Upper lobe of left lung (tissue), 6 donors: ENCODE measurements at regions not wholly inside any gene's neighbourhood (a gene's known extent, or its start where the extent isn't known, plus 50 kb on each side); places are given as distances from the start of the nearest gene placed in this dataset.
"Not testable (repeated sequence)": the region's sequence is repeated elsewhere in the genome, so short reads cannot be mapped to it uniquely, and the experiment has no call there.

Source experiments
- ATAC-seq, 2 donors: fragments of 200-7000 bp; cut with Tn5 transposase; one replicate each; pipeline ENCODE4 v1.9.1; 2022; ENCODE audit warnings: mild to moderate bottlenecking in 2 of 2, moderate library complexity in 2 of 2; ENCODE audit not compliant: low FRiP score in 2 of 2
- DNase-seq, 2 donors: peaks; one replicate each; pipeline ENCODE4 v3.0.0-alpha.2; 2019 to 2020
- H3K27ac ChIP-seq, 4 donors: fragments of 200-600 bp; sonication (generic); one replicate each; pipeline ENCODE4 v1.5.1; 2016 to 2019
- H3K27me3 ChIP-seq, 4 donors: fragments of 200-600 bp; sonication (generic); one replicate each; pipeline ENCODE4 v1.5.1; 2017 to 2019
- H3K36me3 ChIP-seq, 4 donors: fragments of 200-600 bp; sonication (generic); one replicate each; pipeline ENCODE4 v1.5.1; 2016 to 2019
- H3K4me1 ChIP-seq, 4 donors: fragments of 200-600 bp; sonication (generic); one replicate each; pipeline ENCODE4 v1.5.1; 2018 to 2019
- H3K4me3 ChIP-seq, 4 donors: fragments of 200-600 bp; sonication (generic); one replicate each; pipeline ENCODE4 v1.5.1; 2017 to 2019; ENCODE audit warnings: mild to moderate bottlenecking in 2 of 4, moderate library complexity in 1 of 4
- H3K9me3 ChIP-seq, 4 donors: fragments of 200-600 bp; sonication (generic); one replicate each; pipeline ENCODE4 v1.5.1; 2018 to 2019
- EP300 ChIP-seq, 4 donors: sonication (generic); formaldehyde crosslinking; IDR thresholded peaks; one replicate each; pipeline ENCODE4 v1.5.1; 2017; ENCODE audit warnings: antibody characterized with exemption in 4 of 4, control low read depth in 2 of 4
- POLR2A ChIP-seq, 4 donors: fragments of 450-650 bp; IDR thresholded peaks; one replicate each; pipeline ENCODE4 v1.5.1; 2016 to 2017; ENCODE audit warnings: antibody characterized with exemption in 4 of 4, mild to moderate bottlenecking in 2 of 4
- POLR2AphosphoS5 ChIP-seq, 2 donors: sonication (generic); formaldehyde crosslinking; IDR thresholded peaks; one replicate each; pipeline ENCODE4 v1.5.1; 2017; ENCODE audit warnings: antibody characterized with exemption in 2 of 2
- WGBS, 2 donors: methylation state at CpG; one replicate each; pipeline ENCODE4 v1.1.5; 2017 to 2018; 5-methylcytosine and 5-hydroxymethylcytosine counted together
- TF ChIP-seq, protein P1 (sequence below), 6 experiments: fragments of 450-650 bp in 4 of 6; fragments of 200-600 bp in 2 of 6; sonication (generic) in 2 of 6; IDR thresholded peaks; one replicate each; pipeline ENCODE4 v1.5.1; 2016 to 2019; ENCODE audit warnings: antibody characterized with exemption in 6 of 6
- donor health status: DM: no; HTN: no; CAD: no; lungs with moderate emphysema.
- donor health status: DM: no; HTN: yes; CAD: no; lungs with severe emphysema.

DNA sequence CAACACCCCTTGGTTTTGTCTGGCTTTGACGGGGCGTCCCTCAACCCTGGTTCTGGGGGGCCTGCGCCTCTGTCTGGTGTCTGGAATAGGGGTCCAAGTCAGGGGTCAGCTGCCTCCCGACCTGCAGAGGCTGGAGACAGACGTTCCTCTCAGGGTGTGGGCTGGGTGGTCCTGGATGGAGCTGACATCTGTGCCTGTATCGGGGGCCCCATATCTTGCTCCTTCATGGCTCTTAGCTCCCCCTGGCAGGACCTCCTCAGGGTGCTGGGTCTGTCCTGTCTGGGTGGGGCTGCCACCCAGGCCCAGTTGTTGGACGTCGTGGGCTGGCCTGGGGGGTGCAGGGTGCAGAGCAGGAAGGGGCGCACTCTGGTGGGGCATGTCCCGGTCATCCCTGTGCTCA is 374.8 kb downstream of the TMEM121 start:
- Histone ChIP-seq H3K27me3 (no peaks in the 10 kb centered on the region), H3K9me3 (no peaks in the 10 kb centered on the region), H3K4me1 (no peaks in the 10 kb centered on the region), H3K27ac (no peak overlapping the region), H3K4me3 (no peak overlapping the region), H3K36me3 (no peaks in the 10 kb centered on the region)
- DNase-seq = no peak
- ATAC-seq = no peak
- TF ChIP-seq, protein P1, sequence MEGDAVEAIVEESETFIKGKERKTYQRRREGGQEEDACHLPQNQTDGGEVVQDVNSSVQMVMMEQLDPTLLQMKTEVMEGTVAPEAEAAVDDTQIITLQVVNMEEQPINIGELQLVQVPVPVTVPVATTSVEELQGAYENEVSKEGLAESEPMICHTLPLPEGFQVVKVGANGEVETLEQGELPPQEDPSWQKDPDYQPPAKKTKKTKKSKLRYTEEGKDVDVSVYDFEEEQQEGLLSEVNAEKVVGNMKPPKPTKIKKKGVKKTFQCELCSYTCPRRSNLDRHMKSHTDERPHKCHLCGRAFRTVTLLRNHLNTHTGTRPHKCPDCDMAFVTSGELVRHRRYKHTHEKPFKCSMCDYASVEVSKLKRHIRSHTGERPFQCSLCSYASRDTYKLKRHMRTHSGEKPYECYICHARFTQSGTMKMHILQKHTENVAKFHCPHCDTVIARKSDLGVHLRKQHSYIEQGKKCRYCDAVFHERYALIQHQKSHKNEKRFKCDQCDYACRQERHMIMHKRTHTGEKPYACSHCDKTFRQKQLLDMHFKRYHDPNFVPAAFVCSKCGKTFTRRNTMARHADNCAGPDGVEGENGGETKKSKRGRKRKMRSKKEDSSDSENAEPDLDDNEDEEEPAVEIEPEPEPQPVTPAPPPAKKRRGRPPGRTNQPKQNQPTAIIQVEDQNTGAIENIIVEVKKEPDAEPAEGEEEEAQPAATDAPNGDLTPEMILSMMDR (IDR thresholded peaks at IDR 0.05) = no peak
- TF ChIP-seq EP300 (IDR thresholded peaks at IDR 0.05) = no peak
- TF ChIP-seq POLR2AphosphoS5 (IDR thresholded peaks at IDR 0.05) = no peak
- TF ChIP-seq POLR2A (IDR thresholded peaks at IDR 0.05) = no peak
- WGBS, 2 donors = 69 to 75% methylated on average over 4 to 10 of the region's 10 CpGs

DNA sequence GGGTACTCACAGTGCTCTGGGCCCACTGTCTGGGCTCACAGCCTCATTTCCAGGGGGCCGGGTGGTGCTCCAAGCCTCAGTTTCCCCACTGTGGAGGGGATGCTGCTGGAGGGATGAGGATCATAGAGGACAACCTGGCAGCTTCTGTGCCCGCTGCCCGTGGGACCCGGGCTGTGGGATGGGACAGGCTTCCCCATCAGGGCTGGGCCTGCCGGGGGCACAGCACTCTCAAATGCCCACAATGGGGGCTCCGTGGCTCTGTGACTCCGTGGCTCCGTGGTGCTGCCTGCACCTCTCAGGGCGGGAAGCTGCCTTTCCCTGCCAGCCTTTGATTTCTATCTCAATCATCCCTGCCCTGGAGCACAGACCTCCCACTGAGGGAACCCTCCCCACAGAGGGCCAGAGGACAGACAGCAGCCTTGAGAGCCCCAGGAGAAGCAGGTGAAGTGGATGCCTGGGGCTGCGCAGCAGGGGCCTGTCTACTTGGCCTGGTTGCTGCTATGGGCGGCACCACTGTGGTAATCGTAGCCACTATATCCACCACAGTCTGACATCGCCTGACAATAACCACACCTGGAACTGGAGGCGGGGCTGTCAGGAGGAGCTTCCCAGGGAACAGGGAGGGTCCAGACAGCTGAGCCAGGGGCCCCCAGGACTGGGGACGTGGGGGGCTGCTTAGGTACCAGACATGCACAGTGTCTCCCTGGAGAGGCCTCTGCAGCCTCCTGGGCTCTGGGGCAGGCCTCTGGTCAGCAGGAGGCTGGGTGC is 375.9 kb downstream of the TMEM121 start:
- no peak overlapping the region for H3K27ac ChIP-seq
- no peaks in the 10 kb centered on the region for H3K9me3 ChIP-seq
- WGBS, 2 donors = 76 to 81% methylated on average over 12 to 13 of the region's 15 CpGs
- no peaks in the 10 kb centered on the region for H3K27me3 ChIP-seq
- ATAC-seq (no peak), DNase-seq (peak in 1 of 2 donors; percentile 66)
- H3K4me3 ChIP-seq = no peak overlapping the region
- H3K36me3 ChIP-seq = no peaks in the 10 kb centered on the region
- H3K4me1 ChIP-seq = no peaks in the 10 kb centered on the region
- TF ChIP-seq, protein P1 (IDR thresholded peaks at IDR 0.05) = no peak
- no peak for TF ChIP-seq POLR2AphosphoS5 (IDR thresholded peaks at IDR 0.05)
- TF ChIP-seq POLR2A (IDR thresholded peaks at IDR 0.05) = no peak
- no peak for TF ChIP-seq EP300 (IDR thresholded peaks at IDR 0.05)

DNA sequence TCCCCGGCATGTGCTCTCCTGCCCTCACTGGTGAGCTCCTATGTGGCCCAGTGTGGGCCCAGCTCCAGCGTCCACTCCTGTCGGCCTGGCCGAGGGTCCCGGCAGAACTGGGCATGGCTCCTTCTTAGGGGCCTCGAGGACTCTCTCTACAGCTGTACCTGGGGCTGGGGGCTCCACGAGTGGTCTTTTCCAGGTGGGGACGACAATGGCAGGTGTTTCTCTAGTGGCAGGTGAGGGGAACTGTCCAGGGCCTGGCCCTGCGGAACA is 376.4 kb downstream of the TMEM121 start:
- H3K4me3 ChIP-seq, H3K27ac ChIP-seq, H3K36me3 ChIP-seq, H3K9me3 ChIP-seq, H3K27me3 ChIP-seq, ATAC-seq, H3K4me1 ChIP-seq: not testable (repeated sequence)
- 63% methylated on average over 7 of the region's 9 CpGs; no CpG with 5 or more reads in 1 of the 2 donors for WGBS, 2 donors
- peak in 1 of 2 donors; percentile 54 for DNase-seq

DNA sequence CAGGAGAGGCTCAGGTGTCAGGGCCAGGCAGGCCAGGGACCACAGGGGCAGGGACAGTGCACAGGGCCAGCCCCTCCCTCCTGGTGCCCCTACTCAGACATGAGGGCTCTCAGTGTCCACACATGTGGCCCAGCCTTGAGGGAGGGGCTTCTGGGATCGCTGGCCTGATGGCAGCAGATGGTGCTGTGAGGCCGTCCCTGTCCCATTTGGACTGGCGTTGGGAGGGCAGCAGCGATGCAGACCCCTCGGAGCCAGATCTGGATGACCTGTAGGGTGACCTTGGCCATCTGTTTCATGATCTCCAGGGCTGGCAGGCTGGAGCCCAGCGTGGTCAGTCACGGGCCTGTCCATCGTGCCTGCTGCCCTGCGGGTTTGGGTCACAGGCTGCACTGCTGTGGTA is 377.6 kb downstream of the TMEM121 start:
- Histone ChIP-seq H3K27ac (no peak overlapping the region), H3K27me3 (no peaks in the 10 kb centered on the region), H3K4me1 (no peaks in the 10 kb centered on the region), H3K36me3 (no peaks in the 10 kb centered on the region), H3K4me3 (no peak overlapping the region), H3K9me3 (no peaks in the 10 kb centered on the region)
- TF ChIP-seq POLR2A (IDR thresholded peaks at IDR 0.05) (no peak), EP300 (IDR thresholded peaks at IDR 0.05) (no peak), POLR2AphosphoS5 (IDR thresholded peaks at IDR 0.05) (no peak)
- TF ChIP-seq, protein P1 (IDR thresholded peaks at IDR 0.05) = no peak
- ATAC-seq (no peak), DNase-seq (peak in 1 of 2 donors; percentile 65)
- 80 to 90% methylated on average over 6 to 7 of the region's 9 CpGs for WGBS, 2 donors

DNA sequence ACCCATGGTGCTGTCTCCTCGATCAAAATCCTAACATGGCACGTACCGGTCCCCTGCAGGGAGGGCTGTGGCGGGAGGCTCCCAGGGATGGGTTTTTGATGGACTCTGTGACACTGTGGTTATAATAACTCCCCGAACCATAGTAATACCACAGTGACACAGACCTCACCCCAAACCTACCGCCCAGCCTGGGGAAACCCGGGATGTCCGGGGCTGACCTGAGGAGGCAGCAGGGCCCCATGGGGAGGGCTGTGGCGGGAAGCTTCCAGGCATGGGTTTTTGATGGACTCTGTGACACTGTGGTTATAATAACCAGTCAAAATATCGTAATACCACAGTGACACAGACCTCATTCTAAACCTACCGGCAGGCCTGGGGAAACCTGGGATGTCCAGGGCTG is 378.0 kb downstream of the TMEM121 start:
- H3K9me3 ChIP-seq = no peaks in the 10 kb centered on the region
- H3K4me3 ChIP-seq = no peak overlapping the region
- DNase-seq = peak in 1 of 2 donors; percentile 22
- no peaks in the 10 kb centered on the region for H3K27me3 ChIP-seq
- no peaks in the 10 kb centered on the region for H3K36me3 ChIP-seq
- TF ChIP-seq POLR2AphosphoS5 (IDR thresholded peaks at IDR 0.05) (no peak), POLR2A (IDR thresholded peaks at IDR 0.05) (no peak), EP300 (IDR thresholded peaks at IDR 0.05) (no peak)
- TF ChIP-seq, protein P1 (IDR thresholded peaks at IDR 0.05) = no peak
- 66 to 68% methylated on average over 2 to 11 of the region's 11 CpGs for WGBS, 2 donors
- no peak overlapping the region for H3K27ac ChIP-seq
- no peak for ATAC-seq
- no peaks in the 10 kb centered on the region for H3K4me1 ChIP-seq
